DND-41 (cell line): ENCODE measurements at regions not wholly inside any gene's neighbourhood (a gene's known extent, or its start where the extent isn't known, plus 50 kb on each side); places are given as distances from the start of the nearest gene placed in this dataset.

Experiments
- EZH2 ChIP-seq: IDR thresholded peaks from 3 replicates; pipeline ENCODE4 v1.6.1; 2012; ENCODE audit warnings: borderline replicate concordance, low read depth, mild to moderate bottlenecking, moderate library complexity, low read length, inconsistent platforms; ENCODE audit not compliant: severe bottlenecking
- TF ChIP-seq, protein P1 (sequence below): IDR thresholded peaks from 2 replicates; pipeline ENCODE4 v1.5.1; 2012; ENCODE audit warnings: borderline replicate concordance, low read length, moderate library complexity, mild to moderate bottlenecking; ENCODE audit not compliant: poor library complexity, severe bottlenecking; ENCODE audit errors: extremely low read depth

DNA sequence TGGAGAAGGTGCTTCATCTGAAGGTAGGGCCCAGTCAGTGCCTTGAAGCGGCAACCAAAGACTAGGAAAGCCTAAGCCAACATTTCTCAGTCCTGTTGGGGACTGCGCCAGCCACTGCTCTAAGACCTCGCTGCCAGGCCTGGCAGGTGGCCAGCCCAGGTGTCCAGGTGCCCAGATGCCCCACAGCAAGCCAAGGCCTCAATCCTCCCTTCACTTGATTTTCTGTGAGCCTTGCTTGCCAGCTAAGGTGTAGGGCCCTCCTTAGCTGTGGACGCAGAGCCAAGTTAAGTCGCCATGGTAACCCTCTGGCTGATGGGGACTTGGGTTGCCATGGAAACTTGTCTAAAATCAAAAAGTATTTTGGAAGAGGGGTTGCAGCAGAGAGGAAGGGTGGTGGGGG is 135.0 kb downstream of the NAV1 start:
- TF ChIP-seq EZH2: no peak
- TF ChIP-seq, protein P1, sequence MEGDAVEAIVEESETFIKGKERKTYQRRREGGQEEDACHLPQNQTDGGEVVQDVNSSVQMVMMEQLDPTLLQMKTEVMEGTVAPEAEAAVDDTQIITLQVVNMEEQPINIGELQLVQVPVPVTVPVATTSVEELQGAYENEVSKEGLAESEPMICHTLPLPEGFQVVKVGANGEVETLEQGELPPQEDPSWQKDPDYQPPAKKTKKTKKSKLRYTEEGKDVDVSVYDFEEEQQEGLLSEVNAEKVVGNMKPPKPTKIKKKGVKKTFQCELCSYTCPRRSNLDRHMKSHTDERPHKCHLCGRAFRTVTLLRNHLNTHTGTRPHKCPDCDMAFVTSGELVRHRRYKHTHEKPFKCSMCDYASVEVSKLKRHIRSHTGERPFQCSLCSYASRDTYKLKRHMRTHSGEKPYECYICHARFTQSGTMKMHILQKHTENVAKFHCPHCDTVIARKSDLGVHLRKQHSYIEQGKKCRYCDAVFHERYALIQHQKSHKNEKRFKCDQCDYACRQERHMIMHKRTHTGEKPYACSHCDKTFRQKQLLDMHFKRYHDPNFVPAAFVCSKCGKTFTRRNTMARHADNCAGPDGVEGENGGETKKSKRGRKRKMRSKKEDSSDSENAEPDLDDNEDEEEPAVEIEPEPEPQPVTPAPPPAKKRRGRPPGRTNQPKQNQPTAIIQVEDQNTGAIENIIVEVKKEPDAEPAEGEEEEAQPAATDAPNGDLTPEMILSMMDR: no peak
